Activated naive CD4-positive, alpha-beta T cell treated with anti-CD3 and anti-CD28 coated beads, Interleukin-2, amount 10 ng/mL, durations not matched to agents 7 days and 5 days (primary cell): ENCODE measurements at regions not wholly inside any gene's neighbourhood (a gene's known extent, or its start where the extent isn't known, plus 50 kb on each side); places are given as distances from the start of the nearest gene placed in this dataset.
"Not testable (repeated sequence)": the region's sequence is repeated elsewhere in the genome, so short reads cannot be mapped to it uniquely, and the experiment has no call there.

Experiments
- CTCF ChIA-PET: fragments of 350-600 bp; sonication (Branson Sonifier 250); formaldehyde crosslinking; loops from one replicate; lab custom pipeline; 2021; ENCODE audit warnings: antibody characterized with exemption; lab: Charles Lee
- DNase-seq: peaks from one replicate; pipeline ENCODE4 v3.0.0-alpha.2; 2020
- H3K27ac Mint-ChIP-seq: one replicate; pipeline ENCODE4 v1.8.0; 2021; ENCODE audit warnings: mild to moderate bottlenecking, moderate library complexity, mixed read lengths
- H3K27me3 Mint-ChIP-seq: one replicate; pipeline ENCODE4 v1.8.0; 2021; ENCODE audit warnings: mild to moderate bottlenecking, mixed read lengths
- H3K36me3 Mint-ChIP-seq: one replicate; pipeline ENCODE4 v1.8.0; 2021; ENCODE audit warnings: mixed read lengths
- H3K4me1 Mint-ChIP-seq: one replicate; pipeline ENCODE4 v1.8.0; 2021; ENCODE audit warnings: mixed read lengths
- H3K4me3 Mint-ChIP-seq: one replicate; pipeline ENCODE4 v1.8.0; 2021; ENCODE audit warnings: mild to moderate bottlenecking, moderate library complexity, mixed read lengths
- H3K9me3 Mint-ChIP-seq: one replicate; pipeline ENCODE4 v1.8.0; 2021; ENCODE audit warnings: mixed read lengths

GRCh38 chr1:221874285-221875003 is 132.6 kb upstream of the DUSP10 start:
- H3K4me3 Mint-ChIP-seq: no peak overlapping the region
- CTCF ChIA-PET: interaction anchor here (1.3 kb wide), 1 partner anchor 10 kb away, joined by 5 read pairs; no protein-coding TSS in a partner anchor

GRCh38 chr1:221873673-221874072 is 131.8 kb upstream of the DUSP10 start:
- Mint-ChIP-seq H3K4me1 (peaks cover 2% of the 10 kb centered on the region), H3K9me3 (no peaks in the 10 kb centered on the region), H3K4me3 (no peak overlapping the region), H3K27me3 (no peaks in the 10 kb centered on the region), H3K36me3 (no peaks in the 10 kb centered on the region), H3K27ac (no peak overlapping the region)
- DNase-seq: no peak
- CTCF ChIA-PET: no interaction called here

More at GRCh38 chr1:221874285-221875003, 132.6 kb upstream of the DUSP10 start:
- Mint-ChIP-seq H3K27me3 (no peaks in the 10 kb centered on the region), H3K9me3 (no peaks in the 10 kb centered on the region), H3K27ac (no peak overlapping the region), H3K4me1 (peaks cover 2% of the 10 kb centered on the region), H3K36me3 (no peaks in the 10 kb centered on the region)
- no peak for DNase-seq

GRCh38 chr1:221871056-221871455 is 129.2 kb upstream of the DUSP10 start:
- H3K36me3 Mint-ChIP-seq: no peaks in the 10 kb centered on the region

GRCh38 chr1:221869779-221870178 is 127.9 kb upstream of the DUSP10 start:
- CTCF ChIA-PET: interaction anchor here (0.7 kb wide), 1 partner anchor 233 kb away, joined by 3 read pairs; no protein-coding TSS in a partner anchor
- Mint-ChIP-seq H3K4me3 (no peak overlapping the region), H3K4me1 (peaks cover 2% of the 10 kb centered on the region), H3K27ac (no peak overlapping the region), H3K27me3 (no peaks in the 10 kb centered on the region), H3K36me3 (no peaks in the 10 kb centered on the region), H3K9me3 (no peaks in the 10 kb centered on the region)
- DNase-seq: no peak

More at GRCh38 chr1:221871056-221871455, 129.2 kb upstream of the DUSP10 start:
- Mint-ChIP-seq H3K4me1 (peaks cover 2% of the 10 kb centered on the region), H3K4me3 (no peak overlapping the region), H3K27me3 (no peaks in the 10 kb centered on the region), H3K9me3 (no peaks in the 10 kb centered on the region), H3K27ac (no peak overlapping the region)
- CTCF ChIA-PET: no interaction called here
- DNase-seq: no peak

- Mint-ChIP-seq H3K4me1 (no peaks in the 10 kb centered on the region), H3K36me3 (no peaks in the 10 kb centered on the region), H3K27me3 (no peaks in the 10 kb centered on the region), H3K9me3 (no peaks in the 10 kb centered on the region), H3K4me3 (no peak overlapping the region), H3K27ac (no peak overlapping the region)
- CTCF ChIA-PET: interaction anchor here (0.6 to 0.9 kb wide), 2 partner anchors 127 to 191 kb away, joined by 3 to 4 read pairs; partner anchors contain the start of gene DUSP10
- no peak for DNase-seq
Observed at GRCh38 chr1:221868593-221869303, 126.9 kb upstream of the DUSP10 start.

GRCh38 chr1:221867003-221867402 is 125.1 kb upstream of the DUSP10 start:
- no peak overlapping the region for H3K27ac Mint-ChIP-seq
- no peak for DNase-seq
- H3K4me1 Mint-ChIP-seq: no peaks in the 10 kb centered on the region
- no peaks in the 10 kb centered on the region for H3K9me3 Mint-ChIP-seq
- CTCF ChIA-PET: no interaction called here
- no peak overlapping the region for H3K4me3 Mint-ChIP-seq
- peaks cover 2% of the 10 kb centered on the region for H3K27me3 Mint-ChIP-seq
- no peaks in the 10 kb centered on the region for H3K36me3 Mint-ChIP-seq

GRCh38 chr1:221865808-221866207 is 123.9 kb upstream of the DUSP10 start:
- CTCF ChIA-PET: no interaction called here
- H3K4me1 Mint-ChIP-seq: no peaks in the 10 kb centered on the region
- no peak for DNase-seq
- no peaks in the 10 kb centered on the region for H3K36me3 Mint-ChIP-seq
- no peak overlapping the region for H3K27ac Mint-ChIP-seq
- H3K9me3 Mint-ChIP-seq: no peaks in the 10 kb centered on the region
- H3K4me3 Mint-ChIP-seq: no peak overlapping the region
- H3K27me3 Mint-ChIP-seq: peaks cover 5% of the 10 kb centered on the region

GRCh38 chr1:221863635-221864034 is 121.7 kb upstream of the DUSP10 start:
- Mint-ChIP-seq H3K9me3 (no peaks in the 10 kb centered on the region), H3K4me1 (no peaks in the 10 kb centered on the region)
- CTCF ChIA-PET: interaction anchor here (0.8 kb wide), 1 partner anchor 11 kb away, joined by 3 read pairs; no protein-coding TSS in a partner anchor

GRCh38 chr1:221862971-221863370 is 121.1 kb upstream of the DUSP10 start:
- peaks cover 5% of the 10 kb centered on the region for H3K27me3 Mint-ChIP-seq
- CTCF ChIA-PET: interaction anchor here (1.0 kb wide), 1 partner anchor 387 kb away, joined by 3 read pairs; no protein-coding TSS in a partner anchor
- H3K36me3 Mint-ChIP-seq: no peaks in the 10 kb centered on the region
- DNase-seq: no peak
- H3K27ac Mint-ChIP-seq: no peak overlapping the region
- H3K4me1 Mint-ChIP-seq: no peaks in the 10 kb centered on the region
- H3K4me3 Mint-ChIP-seq: no peak overlapping the region
- no peaks in the 10 kb centered on the region for H3K9me3 Mint-ChIP-seq

More at GRCh38 chr1:221863635-221864034, 121.7 kb upstream of the DUSP10 start:
- H3K4me3 Mint-ChIP-seq: no peak overlapping the region
- no peak overlapping the region for H3K27ac Mint-ChIP-seq
- no peaks in the 10 kb centered on the region for H3K36me3 Mint-ChIP-seq
- DNase-seq: no peak
- H3K27me3 Mint-ChIP-seq: peaks cover 5% of the 10 kb centered on the region

- CTCF ChIA-PET: interaction anchor here (0.9 kb wide), 1 partner anchor 20 kb away, joined by 3 read pairs; no protein-coding TSS in a partner anchor
- no peak overlapping the region for H3K4me3 Mint-ChIP-seq
- H3K4me1 Mint-ChIP-seq: peaks cover 3% of the 10 kb centered on the region
- no peak for DNase-seq
- H3K9me3 Mint-ChIP-seq: no peaks in the 10 kb centered on the region
- no peaks in the 10 kb centered on the region for H3K36me3 Mint-ChIP-seq
- peaks cover 5% of the 10 kb centered on the region for H3K27me3 Mint-ChIP-seq
- H3K27ac Mint-ChIP-seq: no peak overlapping the region
Observed at GRCh38 chr1:221858818-221859611, 117.1 kb upstream of the DUSP10 start.

GRCh38 chr1:221857094-221857444 is 115.2 kb upstream of the DUSP10 start:
- not testable (repeated sequence) for DNase-seq, H3K27me3 Mint-ChIP-seq, H3K36me3 Mint-ChIP-seq, H3K4me3 Mint-ChIP-seq, H3K4me1 Mint-ChIP-seq, H3K9me3 Mint-ChIP-seq, H3K27ac Mint-ChIP-seq
- CTCF ChIA-PET: interaction anchor here (1.0 to 1.2 kb wide), 2 partner anchors 27 to 114 kb away, joined by 3 to 5 read pairs; no protein-coding TSS in a partner anchor

- no peak for DNase-seq
- no peaks in the 10 kb centered on the region for H3K9me3 Mint-ChIP-seq
- CTCF ChIA-PET: interaction anchor here (1.0 to 1.2 kb wide), 2 partner anchors 27 to 113 kb away, joined by 3 to 5 read pairs; no protein-coding TSS in a partner anchor
- peaks cover 3% of the 10 kb centered on the region for H3K4me1 Mint-ChIP-seq
- no peak overlapping the region for H3K4me3 Mint-ChIP-seq
- no peaks in the 10 kb centered on the region for H3K27me3 Mint-ChIP-seq
- no peak overlapping the region for H3K27ac Mint-ChIP-seq
- H3K36me3 Mint-ChIP-seq: no peaks in the 10 kb centered on the region
Observed at GRCh38 chr1:221856228-221857093, 114.6 kb upstream of the DUSP10 start.

GRCh38 chr1:221855156-221855555 is 113.3 kb upstream of the DUSP10 start:
- H3K4me3 Mint-ChIP-seq: no peak overlapping the region
- no peak for DNase-seq
- H3K27me3 Mint-ChIP-seq: no peaks in the 10 kb centered on the region
- H3K27ac Mint-ChIP-seq: no peak overlapping the region
- H3K4me1 Mint-ChIP-seq: peaks cover 3% of the 10 kb centered on the region
- CTCF ChIA-PET: no interaction called here
- H3K9me3 Mint-ChIP-seq: no peaks in the 10 kb centered on the region
- no peaks in the 10 kb centered on the region for H3K36me3 Mint-ChIP-seq
